Hepatocyte (in vitro differentiated cells): ENCODE measurements at regions not wholly inside any gene's neighbourhood (a gene's known extent, or its start where the extent isn't known, plus 50 kb on each side); places are given as distances from the start of the nearest gene placed in this dataset.

Source experiments
- DNase-seq: peaks from one replicate; pipeline ENCODE4 v3.0.0-alpha.2; 2016; ENCODE audit warnings: low spot score
- H2AFZ ChIP-seq: fragments of 200-600 bp; sonication (generic); 2 replicates; pipeline ENCODE4 v1.6.0; 2016; ENCODE audit warnings: antibody characterized with exemption, mild to moderate bottlenecking
- H3K27ac ChIP-seq: fragments of 200-600 bp; sonication (generic); 2 replicates; pipeline ENCODE4 v1.5.1; 2016; ENCODE audit warnings: mild to moderate bottlenecking
- H3K27me3 ChIP-seq: fragments of 200-600 bp; sonication (generic); 2 replicates; pipeline ENCODE4 v1.6.1; 2016
- H3K36me3 ChIP-seq: fragments of 200-600 bp; sonication (generic); replicated peaks from 2 replicates; pipeline ENCODE4 v1.5.1; 2016; ENCODE audit warnings: low read depth; ENCODE audit not compliant: insufficient read depth
- H3K4me1 ChIP-seq: fragments of 200-600 bp; sonication (generic); 2 replicates; pipeline ENCODE4 v1.5.1; 2016; ENCODE audit warnings: mild to moderate bottlenecking, moderate library complexity; ENCODE audit not compliant: insufficient read depth
- H3K4me2 ChIP-seq: fragments of 200-600 bp; sonication (generic); 2 replicates; pipeline ENCODE4 v1.6.0; 2016
- H3K4me3 ChIP-seq: fragments of 200-600 bp; sonication (generic); 2 replicates; pipeline ENCODE4 v1.5.1; 2016; ENCODE audit warnings: mild to moderate bottlenecking
- H3K79me2 ChIP-seq: fragments of 200-600 bp; sonication (generic); 2 replicates; pipeline ENCODE4 v1.6.0; 2017; ENCODE audit warnings: mild to moderate bottlenecking
- H3K9me2 ChIP-seq: fragments of 200-600 bp; sonication (generic); replicated peaks from 2 replicates; pipeline ENCODE4 v1.6.0; 2017; ENCODE audit warnings: mild to moderate bottlenecking; ENCODE audit not compliant: insufficient read depth
- H3K9me3 ChIP-seq: fragments of 200-600 bp; sonication (generic); 2 replicates; pipeline ENCODE4 v1.5.1; 2016; ENCODE audit warnings: low read depth, mild to moderate bottlenecking
- H4K20me1 ChIP-seq: fragments of 200-600 bp; sonication (generic); 2 replicates; pipeline ENCODE4 v1.6.0; 2016; ENCODE audit warnings: mild to moderate bottlenecking; ENCODE audit not compliant: insufficient read depth, poor library complexity, severe bottlenecking
- EZH2 ChIP-seq: fragments of 200-600 bp; sonication (generic); IDR thresholded peaks from 2 replicates; pipeline ENCODE4 v1.6.1; 2016; ENCODE audit warnings: antibody characterized with exemption, mild to moderate bottlenecking, borderline replicate concordance
- EZH2phosphoT487 ChIP-seq: fragments of 200-600 bp; sonication (generic); IDR thresholded peaks from one replicate; pipeline ENCODE4 v1.6.1; 2018; ENCODE audit warnings: antibody characterized with exemption, mild to moderate bottlenecking, low read depth, moderate library complexity; ENCODE audit not compliant: unreplicated experiment, severe bottlenecking
- WGBS: methylation state at CpG from one replicate; pipeline ENCODE4 v1.1.6; 2016; ENCODE audit warnings: low lambda C conversion rate; ENCODE audit errors: missing lambda C conversion rate; 5-methylcytosine and 5-hydroxymethylcytosine counted together
- TF ChIP-seq, protein P1 (sequence below): fragments of 200-600 bp; sonication (generic); IDR thresholded peaks from 2 replicates; pipeline ENCODE4 v1.5.1; 2016; ENCODE audit warnings: antibody characterized with exemption, mild to moderate bottlenecking; ENCODE audit not compliant: poor library complexity

DNA sequence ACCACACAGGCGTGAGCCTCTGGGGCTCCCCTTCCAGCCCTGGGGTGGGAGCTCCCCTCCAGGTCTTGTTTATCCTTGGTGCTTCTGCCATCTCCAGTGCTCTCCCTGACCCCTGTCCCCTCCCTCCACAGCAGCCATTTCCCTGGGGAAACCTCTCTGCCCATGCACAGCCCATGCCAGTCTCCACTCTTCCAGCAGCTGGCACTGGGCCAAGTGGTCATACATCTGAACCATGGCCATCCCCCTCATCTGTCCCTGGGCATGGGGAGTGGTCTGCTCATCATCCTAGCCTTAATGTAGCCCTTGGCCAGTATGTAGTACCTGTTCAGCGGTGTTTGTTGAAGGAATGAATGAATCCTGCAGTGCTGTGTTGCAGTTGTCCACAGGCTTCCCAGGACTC lies 172.4 kb upstream of the ZNF32 start:
- TF ChIP-seq EZH2phosphoT487, result no peak
- TF ChIP-seq, protein P1, sequence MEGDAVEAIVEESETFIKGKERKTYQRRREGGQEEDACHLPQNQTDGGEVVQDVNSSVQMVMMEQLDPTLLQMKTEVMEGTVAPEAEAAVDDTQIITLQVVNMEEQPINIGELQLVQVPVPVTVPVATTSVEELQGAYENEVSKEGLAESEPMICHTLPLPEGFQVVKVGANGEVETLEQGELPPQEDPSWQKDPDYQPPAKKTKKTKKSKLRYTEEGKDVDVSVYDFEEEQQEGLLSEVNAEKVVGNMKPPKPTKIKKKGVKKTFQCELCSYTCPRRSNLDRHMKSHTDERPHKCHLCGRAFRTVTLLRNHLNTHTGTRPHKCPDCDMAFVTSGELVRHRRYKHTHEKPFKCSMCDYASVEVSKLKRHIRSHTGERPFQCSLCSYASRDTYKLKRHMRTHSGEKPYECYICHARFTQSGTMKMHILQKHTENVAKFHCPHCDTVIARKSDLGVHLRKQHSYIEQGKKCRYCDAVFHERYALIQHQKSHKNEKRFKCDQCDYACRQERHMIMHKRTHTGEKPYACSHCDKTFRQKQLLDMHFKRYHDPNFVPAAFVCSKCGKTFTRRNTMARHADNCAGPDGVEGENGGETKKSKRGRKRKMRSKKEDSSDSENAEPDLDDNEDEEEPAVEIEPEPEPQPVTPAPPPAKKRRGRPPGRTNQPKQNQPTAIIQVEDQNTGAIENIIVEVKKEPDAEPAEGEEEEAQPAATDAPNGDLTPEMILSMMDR, result no peak
- no peak for TF ChIP-seq EZH2
- Histone ChIP-seq H3K4me3 (no peak overlapping the region), H3K9me2 (no peaks in the 10 kb centered on the region), H3K27me3 (no peaks in the 10 kb centered on the region), H2AFZ (no peak overlapping the region), H4K20me1 (no peaks in the 10 kb centered on the region), H3K36me3 (no peaks in the 10 kb centered on the region), H3K4me1 (peaks cover 4% of the 10 kb centered on the region), H3K9me3 (no peaks in the 10 kb centered on the region), H3K79me2 (no peaks in the 10 kb centered on the region), H3K4me2 (no peak overlapping the region), H3K27ac (no peak overlapping the region)
- WGBS, result 93% methylated on average over 2 of the region's 2 CpGs
- DNase-seq, result no peak

DNA sequence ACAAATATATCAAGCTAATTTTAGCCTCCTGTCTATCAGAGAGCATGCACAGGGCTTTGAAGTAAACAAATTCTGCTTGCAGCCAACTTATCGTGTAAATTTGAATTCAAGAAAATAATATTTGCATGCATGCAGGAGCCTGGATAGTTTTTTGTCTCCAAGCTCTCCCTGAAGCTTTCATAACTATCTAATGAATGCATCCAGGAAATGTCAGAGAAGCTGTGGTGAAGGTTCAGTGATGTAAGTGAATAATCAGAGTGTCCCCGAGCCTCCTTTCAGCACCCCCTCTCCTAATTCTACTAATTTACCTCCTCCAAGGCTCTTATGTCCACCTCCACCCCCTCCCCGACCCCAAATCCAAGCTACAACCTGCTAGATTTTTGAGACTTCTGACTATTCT lies 172.0 kb upstream of the ZNF32 start:
- no peak for DNase-seq
- Histone ChIP-seq H3K9me2 (no peaks in the 10 kb centered on the region), H3K4me3 (no peak overlapping the region), H4K20me1 (no peaks in the 10 kb centered on the region), H3K9me3 (no peaks in the 10 kb centered on the region), H2AFZ (no peak overlapping the region), H3K36me3 (no peaks in the 10 kb centered on the region), H3K27me3 (no peaks in the 10 kb centered on the region), H3K27ac (no peak overlapping the region), H3K79me2 (no peaks in the 10 kb centered on the region), H3K4me1 (peaks cover 4% of the 10 kb centered on the region), H3K4me2 (no peak overlapping the region)
- TF ChIP-seq EZH2 (no peak), EZH2phosphoT487 (no peak)
- TF ChIP-seq, protein P1, result no peak
- WGBS, result 87% methylated on average over 3 of the region's 3 CpGs

DNA sequence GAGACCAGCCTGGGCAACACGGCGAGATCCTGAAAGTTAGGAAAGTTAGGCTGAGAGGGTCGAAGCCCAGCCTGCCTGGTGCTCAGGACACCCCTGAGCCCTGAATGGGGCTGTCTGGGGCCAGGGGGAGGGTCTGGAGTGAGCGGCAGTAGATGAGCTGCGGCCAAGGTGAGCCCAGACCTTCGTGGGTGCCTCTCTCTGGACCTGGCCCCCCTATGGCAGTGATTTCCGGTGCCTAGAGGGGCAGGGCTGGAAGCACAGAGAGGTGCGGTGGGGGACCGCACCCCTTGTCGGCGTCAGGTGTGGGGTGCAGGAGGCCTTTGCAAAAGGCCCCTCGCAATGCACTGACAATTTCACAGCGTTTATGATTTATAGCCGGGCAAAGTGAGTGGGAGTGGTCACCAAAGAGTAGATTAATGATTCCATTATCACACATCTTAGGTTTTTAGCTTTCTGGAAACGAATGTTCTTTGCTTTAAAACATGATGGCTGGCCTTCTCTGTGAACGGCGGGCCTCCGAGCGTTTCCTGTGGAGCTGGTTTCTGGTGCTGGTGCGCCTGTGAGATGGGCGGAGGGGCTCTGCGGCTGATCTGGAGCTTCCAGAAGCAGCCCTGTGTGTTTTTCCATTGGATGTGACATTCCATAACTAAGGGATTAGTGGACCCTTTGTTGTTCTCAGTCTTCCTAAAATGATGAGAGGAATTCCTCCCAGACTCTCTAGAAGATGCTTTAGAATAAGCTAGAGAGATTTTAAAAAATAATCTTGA lies 171.0 kb upstream of the ZNF32 start:
- Histone ChIP-seq H2AFZ (no peak overlapping the region), H3K4me1 (peaks cover 4% of the 10 kb centered on the region), H3K36me3 (no peaks in the 10 kb centered on the region), H3K79me2 (no peaks in the 10 kb centered on the region), H3K4me2 (no peak overlapping the region), H4K20me1 (no peaks in the 10 kb centered on the region), H3K9me2 (no peaks in the 10 kb centered on the region), H3K9me3 (no peaks in the 10 kb centered on the region), H3K27me3 (no peaks in the 10 kb centered on the region), H3K27ac (no peak overlapping the region), H3K4me3 (no peak overlapping the region)
- WGBS, result 86% methylated on average over 22 of the region's 22 CpGs
- no peak for DNase-seq
- TF ChIP-seq, protein P1, result no peak
- TF ChIP-seq EZH2, result no peak
- no peak for TF ChIP-seq EZH2phosphoT487
